DND-41 (cell line): ENCODE measurements at regions not wholly inside any gene's neighbourhood (a gene's known extent, or its start where the extent isn't known, plus 50 kb on each side); places are given as distances from the start of the nearest gene placed in this dataset.

Experiments
- CTCF ChIP-seq: IDR thresholded peaks from 2 replicates; pipeline ENCODE4 v1.5.1; 2012; ENCODE audit warnings: borderline replicate concordance, low read length, moderate library complexity, mild to moderate bottlenecking; ENCODE audit not compliant: poor library complexity, severe bottlenecking; ENCODE audit errors: extremely low read depth
- EZH2 ChIP-seq: IDR thresholded peaks from 3 replicates; pipeline ENCODE4 v1.6.1; 2012; ENCODE audit warnings: borderline replicate concordance, low read depth, mild to moderate bottlenecking, moderate library complexity, low read length, inconsistent platforms; ENCODE audit not compliant: severe bottlenecking

GRCh38 chr5:154566146-154566680 lies 88.2 kb upstream of the HAND1 start:
- no peak for TF ChIP-seq CTCF
- TF ChIP-seq EZH2, result no peak
